T-cell (primary cell): ENCODE measurements at regions not wholly inside any gene's neighbourhood (a gene's known extent, or its start where the extent isn't known, plus 50 kb on each side); places are given as distances from the start of the nearest gene placed in this dataset.

Experiments
- ATAC-seq, 4 experiments: fragments of 200-7000 bp in 3 of 4; fragments of 150-1000 bp in 1 of 4; cut with Tn5 transposase; replicated peaks in 1 of 4; 1 replicate in 3 of 4; 2 replicates in 1 of 4; pipeline ENCODE4 v1.10.0; 2021; ENCODE audit warnings: moderate library complexity in 3 of 4, mild to moderate bottlenecking in 2 of 4, moderate number of reproducible peaks in 1 of 4
- CTCF ChIA-PET, 2 donors: fragments of 300-600 bp; sonication (Branson Sonifier 250); formaldehyde crosslinking; loops; one replicate each; lab custom pipeline; 2022; ENCODE audit warnings: antibody characterized with exemption in 2 of 2; lab: Charles Lee
- POLR2A ChIA-PET, 2 donors: fragments of 300-600 bp; sonication (Branson Sonifier 250); formaldehyde crosslinking; loops; one replicate each; lab custom pipeline; 2022; ENCODE audit warnings: antibody characterized with exemption in 2 of 2; lab: Charles Lee
- DNase-seq, 35 experiments: peaks; one replicate each; pipeline versions ENCODE4 v3.0.0 to v3.0.0-alpha.2; 2013 to 2023
- H3K27ac ChIP-seq: one replicate; pipeline ENCODE4 v1.5.1; 2013; ENCODE audit warnings: low read length
- H3K27me3 ChIP-seq, 2 experiments: replicated peaks in 1 of 2; 1 replicate in 1 of 2; 2 replicates in 1 of 2; pipeline versions ENCODE4 v1.6.1 to v1.7.0; 2013; ENCODE audit warnings: low read length in 1 of 2, mixed read lengths in 1 of 2; ENCODE audit not compliant: control insufficient read depth in 2 of 2, insufficient read depth in 2 of 2; ENCODE audit errors: extremely low read depth in 1 of 2
- H3K36me3 ChIP-seq, 2 donors: 1 replicate in 1 of 2; 2 replicates in 1 of 2; pipeline versions ENCODE4 v1.6.1 to v1.7.0; 2013; ENCODE audit warnings: low read length in 1 of 2; ENCODE audit not compliant: control insufficient read depth in 2 of 2, insufficient read depth in 1 of 2; ENCODE audit errors: extremely low read depth in 1 of 2
- H3K4me1 ChIP-seq, 2 experiments: 1 replicate in 1 of 2; 2 replicates in 1 of 2; pipeline versions ENCODE4 v1.6.1 to v1.7.0; 2013; ENCODE audit warnings: low read length in 2 of 2, mixed read lengths in 1 of 2; ENCODE audit not compliant: insufficient read depth in 2 of 2, control insufficient read depth in 1 of 2; ENCODE audit errors: extremely low read depth in 1 of 2
- H3K4me3 ChIP-seq, 2 donors: 1 replicate in 1 of 2; 2 replicates in 1 of 2; pipeline versions ENCODE4 v1.5.1 to v1.7.0; 2013; ENCODE audit warnings: mild to moderate bottlenecking in 2 of 2, low read length in 1 of 2, moderate library complexity in 1 of 2; ENCODE audit not compliant: control insufficient read depth in 1 of 2; ENCODE audit errors: extremely low read depth in 1 of 2
- H3K9me3 ChIP-seq: 2 replicates; pipeline ENCODE4 v1.7.0; 2013
- H3K27ac Mint-ChIP-seq, 2 donors: one replicate each; pipeline ENCODE4 v1.8.0; 2020 to 2021; ENCODE audit warnings: mild to moderate bottlenecking in 2 of 2, mixed read lengths in 2 of 2
- H3K27me3 Mint-ChIP-seq, 2 donors: one replicate each; pipeline ENCODE4 v1.8.0; 2021 to 2022; ENCODE audit warnings: mixed read lengths in 2 of 2
- H3K36me3 Mint-ChIP-seq: one replicate; pipeline ENCODE4 v1.8.0; 2021; ENCODE audit warnings: mixed read lengths
- H3K4me1 Mint-ChIP-seq, 3 donors: one replicate each; pipeline ENCODE4 v1.8.0; 2020 to 2022; ENCODE audit warnings: mixed read lengths in 3 of 3, mild to moderate bottlenecking in 1 of 3
- H3K4me3 Mint-ChIP-seq, 3 donors: one replicate each; pipeline ENCODE4 v1.8.0; 2020 to 2022; ENCODE audit warnings: mild to moderate bottlenecking in 3 of 3, mixed read lengths in 3 of 3, moderate library complexity in 3 of 3
- H3K9me3 Mint-ChIP-seq, 3 donors: one replicate each; pipeline ENCODE4 v1.8.0; 2020 to 2022; ENCODE audit warnings: mixed read lengths in 3 of 3
- WGBS: methylation state at CpG from one replicate; pipeline ENCODE4 v1.1.5; 2013; ENCODE audit warnings: missing lambda C conversion rate; ENCODE audit not compliant: insufficient coverage; 5-methylcytosine and 5-hydroxymethylcytosine counted together

- Mint-ChIP-seq H3K36me3 (no peaks in the 10 kb centered on the region), H3K27me3 (no peaks in the 10 kb centered on the region), H3K4me1 (no peaks in the 10 kb centered on the region), H3K4me3 (no peak overlapping the region), H3K9me3 (peaks cover 0 to 20% (median 12%) of the 10 kb centered on the region in 3 donors), H3K27ac (no peak overlapping the region)
- H3K27me3 ChIP-seq: no peaks in the 10 kb centered on the region
- no peaks in the 10 kb centered on the region for H3K9me3 ChIP-seq
- no peak overlapping the region for H3K4me3 ChIP-seq
- CTCF ChIA-PET: no interaction called here
- H3K4me1 ChIP-seq: no peaks in the 10 kb centered on the region
- ATAC-seq (no peak), DNase-seq (no peak)
- no peaks in the 10 kb centered on the region for H3K36me3 ChIP-seq
- no peak overlapping the region for H3K27ac ChIP-seq
- POLR2A ChIA-PET: no interaction called here
Measured at GRCh38 chr18:27687351-27687979, 489.5 kb downstream of the CDH2 start.

DNA sequence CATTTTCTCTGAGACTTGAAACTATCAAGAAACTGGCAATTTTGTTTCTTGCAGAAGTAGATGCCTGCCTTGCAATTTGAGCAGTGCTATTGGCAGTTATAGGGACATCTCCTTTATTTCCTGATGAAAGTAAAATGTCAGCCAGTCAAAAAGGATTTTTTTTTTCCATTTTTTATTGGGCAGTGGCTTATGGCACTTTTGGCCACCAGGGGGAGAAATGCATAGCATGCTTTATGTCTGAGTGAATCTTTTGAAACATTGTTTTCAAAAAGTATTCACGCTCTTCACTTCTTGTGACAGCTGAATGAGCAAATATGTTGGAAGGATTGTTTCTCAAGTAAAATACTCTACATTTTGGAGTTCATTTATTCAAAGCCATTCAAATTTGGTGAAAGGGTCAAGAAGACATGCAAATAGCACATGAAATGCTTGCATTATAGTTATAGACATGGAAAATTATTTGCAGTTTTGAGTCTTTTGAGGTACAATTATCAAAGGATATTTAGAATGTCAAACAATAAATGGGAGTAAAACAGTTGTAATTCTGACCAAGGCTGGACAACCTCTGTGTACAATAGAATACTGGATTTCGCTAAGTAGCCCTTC lies 491.0 kb downstream of the CDH2 start:
- H3K4me3 Mint-ChIP-seq: no peak overlapping the region
- H3K4me1 Mint-ChIP-seq: no peaks in the 10 kb centered on the region
- DNase-seq: no peak
- ChIA-PET CTCF (no interaction called here), POLR2A (no interaction called here)
- Histone ChIP-seq H3K27me3 (no peaks in the 10 kb centered on the region), H3K27ac (no peak overlapping the region), H3K4me3 (no peak overlapping the region), H3K4me1 (no peaks in the 10 kb centered on the region), H3K9me3 (no peaks in the 10 kb centered on the region), H3K36me3 (no peaks in the 10 kb centered on the region)
- H3K27ac Mint-ChIP-seq: no peak overlapping the region
- peaks cover 0 to 23% (median 13%) of the 10 kb centered on the region in 3 donors for H3K9me3 Mint-ChIP-seq
- WGBS: no CpG with 5 or more reads among the region's 2 CpGs
- H3K27me3 Mint-ChIP-seq: no peaks in the 10 kb centered on the region
- no peak for ATAC-seq
- no peaks in the 10 kb centered on the region for H3K36me3 Mint-ChIP-seq

- H3K4me3 Mint-ChIP-seq: no peak overlapping the region
- peaks cover 0 to 27% (median 13%) of the 10 kb centered on the region in 3 donors for H3K9me3 Mint-ChIP-seq
- H3K27ac ChIP-seq: no peak overlapping the region
- POLR2A ChIA-PET: no interaction called here
- WGBS: 86% methylated on average over 1 of the region's 3 CpGs
- H3K27me3 ChIP-seq: no peaks in the 10 kb centered on the region
- H3K36me3 ChIP-seq: no peaks in the 10 kb centered on the region
- H3K4me1 Mint-ChIP-seq: no peaks in the 10 kb centered on the region
- no peak overlapping the region for H3K27ac Mint-ChIP-seq
- no peak for ATAC-seq
- CTCF ChIA-PET: no interaction called here
- DNase-seq: no peak
- H3K4me1 ChIP-seq: no peaks in the 10 kb centered on the region
- H3K4me3 ChIP-seq: no peak overlapping the region
- no peaks in the 10 kb centered on the region for H3K36me3 Mint-ChIP-seq
- H3K27me3 Mint-ChIP-seq: no peaks in the 10 kb centered on the region
- no peaks in the 10 kb centered on the region for H3K9me3 ChIP-seq
Measured at GRCh38 chr18:27685091-27685490, 491.8 kb downstream of the CDH2 start.

- Histone ChIP-seq H3K27me3 (no peaks in the 10 kb centered on the region), H3K4me1 (no peaks in the 10 kb centered on the region), H3K36me3 (no peaks in the 10 kb centered on the region), H3K27ac (no peak overlapping the region), H3K4me3 (no peak overlapping the region), H3K9me3 (no peaks in the 10 kb centered on the region)
- ATAC-seq: no peak
- H3K36me3 Mint-ChIP-seq: no peaks in the 10 kb centered on the region
- H3K27ac Mint-ChIP-seq: no peak overlapping the region
- peaks cover 6 to 20% (median 8%) of the 10 kb centered on the region in 3 donors for H3K9me3 Mint-ChIP-seq
- ChIA-PET POLR2A (no interaction called here), CTCF (interaction anchor here in 1 of 2 donors (0.5 kb wide), 1 partner anchor 56 kb away, joined by 3 read pairs; no protein-coding TSS in a partner anchor)
- no peak for DNase-seq
- no peaks in the 10 kb centered on the region for H3K27me3 Mint-ChIP-seq
- H3K4me3 Mint-ChIP-seq: no peak overlapping the region
- no peaks in the 10 kb centered on the region for H3K4me1 Mint-ChIP-seq
- 81% methylated on average over 3 of the region's 3 CpGs for WGBS
Measured at GRCh38 chr18:27674411-27674810, 489.3 kb upstream of the CHST9 start.

DNA sequence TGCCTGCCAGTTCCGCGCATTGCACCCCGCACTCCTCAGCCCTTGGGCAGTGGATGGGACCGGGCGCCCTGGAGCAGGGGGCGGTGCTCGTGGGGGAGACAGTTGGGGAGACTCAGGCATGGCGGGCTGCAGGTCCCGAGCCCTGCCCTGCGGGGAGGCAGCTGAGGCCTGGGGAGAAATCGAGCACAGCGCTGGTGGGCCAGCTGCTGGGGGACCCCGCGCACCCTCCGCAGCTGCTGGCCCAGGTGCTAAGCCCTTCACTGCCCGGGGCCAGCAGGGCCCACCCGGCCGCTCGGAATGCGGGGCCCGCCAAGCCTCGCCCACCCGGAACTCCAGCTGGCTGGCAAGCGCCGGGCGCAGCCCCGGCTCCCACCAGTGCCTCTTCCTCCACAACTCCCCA lies 488.8 kb upstream of the CHST9 start:
- Mint-ChIP-seq H3K9me3 (peaks cover 6 to 20% (median 8%) of the 10 kb centered on the region in 3 donors), H3K4me3 (no peak overlapping the region), H3K27me3 (no peaks in the 10 kb centered on the region), H3K36me3 (no peaks in the 10 kb centered on the region), H3K27ac (no peak overlapping the region), H3K4me1 (no peaks in the 10 kb centered on the region)
- H3K4me3 ChIP-seq: no peak overlapping the region
- no peak overlapping the region for H3K27ac ChIP-seq
- no peak for ATAC-seq
- no peak for DNase-seq
- no peaks in the 10 kb centered on the region for H3K9me3 ChIP-seq
- no peaks in the 10 kb centered on the region for H3K27me3 ChIP-seq
- POLR2A ChIA-PET: no interaction called here
- CTCF ChIA-PET: no interaction called here
- H3K36me3 ChIP-seq: no peaks in the 10 kb centered on the region
- WGBS: 89% methylated on average over 25 of the region's 27 CpGs
- no peaks in the 10 kb centered on the region for H3K4me1 ChIP-seq

DNA sequence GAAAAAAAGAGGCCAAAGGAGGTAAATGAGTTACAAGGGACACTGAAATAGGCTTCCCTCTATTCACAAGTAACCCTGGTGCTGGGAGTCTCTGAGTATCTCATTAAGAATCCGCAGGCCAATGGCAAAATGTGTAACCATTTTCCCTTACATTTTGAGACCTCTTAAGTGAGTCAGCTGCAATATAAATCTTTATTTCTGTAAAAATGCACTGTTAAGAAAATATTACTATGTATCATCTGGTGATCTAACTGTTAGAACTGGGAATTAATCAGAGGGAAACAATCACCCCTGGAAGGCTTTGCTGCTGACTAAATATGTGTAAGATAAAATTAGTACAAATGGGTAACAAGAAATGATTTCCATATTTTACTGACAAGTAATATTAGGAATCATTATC lies 483.1 kb upstream of the CHST9 start:
- ATAC-seq (no peak), DNase-seq (no peak)
- H3K4me3 ChIP-seq: no peak overlapping the region
- no peaks in the 10 kb centered on the region for H3K27me3 ChIP-seq
- no peak overlapping the region for H3K27ac Mint-ChIP-seq
- CTCF ChIA-PET: no interaction called here
- H3K4me1 Mint-ChIP-seq: no peaks in the 10 kb centered on the region
- no peaks in the 10 kb centered on the region for H3K36me3 Mint-ChIP-seq
- no peaks in the 10 kb centered on the region for H3K4me1 ChIP-seq
- H3K27me3 Mint-ChIP-seq: no peaks in the 10 kb centered on the region
- H3K4me3 Mint-ChIP-seq: no peak overlapping the region
- no peaks in the 10 kb centered on the region for H3K9me3 ChIP-seq
- peaks cover 0 to 11% (median 2%) of the 10 kb centered on the region in 3 donors for H3K9me3 Mint-ChIP-seq
- WGBS: no CpG with 5 or more reads among the region's 1 CpG
- H3K36me3 ChIP-seq: no peaks in the 10 kb centered on the region
- H3K27ac ChIP-seq: no peak overlapping the region
- POLR2A ChIA-PET: no interaction called here
